ENCODE measurements at regions not wholly inside any gene's neighbourhood (a gene's known extent, or its start where the extent isn't known, plus 50 kb on each side); places are given as distances from the start of the nearest gene placed in this dataset.

- no peak for DNase-seq
Measured at GRCh38 chr20:34163307-34163706, 51.3 kb upstream of the EIF2S2 start.

DNA sequence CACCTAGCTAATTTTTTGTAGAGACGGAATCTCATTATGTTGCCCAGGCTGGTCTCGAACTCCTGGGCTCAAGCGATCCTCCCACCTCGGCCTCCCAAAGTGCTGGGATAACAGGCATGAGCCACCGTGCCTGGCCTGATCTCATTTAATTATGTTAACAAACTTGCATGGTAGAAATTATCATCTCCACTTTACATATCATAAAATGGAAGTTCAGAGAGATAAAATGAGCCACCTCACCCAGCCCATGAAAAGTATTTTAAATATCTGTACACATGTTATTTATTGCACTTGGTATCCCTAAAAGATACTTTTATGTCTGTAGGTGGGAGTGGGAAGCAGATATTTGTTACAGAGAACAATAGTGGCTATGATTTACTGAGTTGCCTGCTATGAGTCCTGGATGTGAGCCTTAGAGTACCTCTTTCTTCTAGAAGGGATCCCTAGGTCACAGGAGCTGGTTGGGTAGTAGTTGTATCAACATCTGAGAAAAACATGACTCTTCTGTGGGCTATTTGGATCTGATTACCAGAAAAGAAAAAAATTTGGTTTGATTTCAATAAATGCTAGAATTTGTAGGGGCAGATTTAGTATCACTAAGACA, 52.4 kb upstream of the EIF2S2 start:
- no peak for DNase-seq

DNA sequence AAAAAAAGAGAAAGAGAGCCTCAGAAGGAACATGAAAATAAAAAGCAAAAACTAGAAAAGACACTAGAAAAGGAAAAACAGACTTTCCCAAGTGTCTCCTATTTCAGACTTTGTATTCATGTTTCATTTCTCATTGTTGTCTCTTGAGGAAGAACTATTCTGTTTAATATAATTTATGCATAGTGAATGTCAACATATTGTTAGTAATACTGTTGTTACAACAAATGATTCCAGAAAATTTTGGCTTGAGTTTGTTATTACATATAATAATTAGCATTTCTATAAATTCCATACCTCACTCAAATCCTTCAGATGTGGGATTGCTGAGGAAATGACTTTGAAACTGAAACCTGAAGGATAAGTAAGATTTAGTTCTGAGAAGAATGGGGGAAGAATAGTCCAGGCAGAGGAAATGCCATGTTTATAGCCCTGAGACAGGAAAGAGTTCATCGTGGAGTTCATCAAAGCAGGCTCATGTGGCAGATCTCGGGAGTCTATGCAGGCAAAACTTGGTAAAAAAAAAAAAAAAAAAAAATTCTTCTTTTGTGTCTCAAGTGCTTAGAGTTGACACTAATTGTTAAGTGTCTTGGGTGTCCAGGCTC, 53.1 kb upstream of the EIF2S2 start:
- no peak for DNase-seq

DNA sequence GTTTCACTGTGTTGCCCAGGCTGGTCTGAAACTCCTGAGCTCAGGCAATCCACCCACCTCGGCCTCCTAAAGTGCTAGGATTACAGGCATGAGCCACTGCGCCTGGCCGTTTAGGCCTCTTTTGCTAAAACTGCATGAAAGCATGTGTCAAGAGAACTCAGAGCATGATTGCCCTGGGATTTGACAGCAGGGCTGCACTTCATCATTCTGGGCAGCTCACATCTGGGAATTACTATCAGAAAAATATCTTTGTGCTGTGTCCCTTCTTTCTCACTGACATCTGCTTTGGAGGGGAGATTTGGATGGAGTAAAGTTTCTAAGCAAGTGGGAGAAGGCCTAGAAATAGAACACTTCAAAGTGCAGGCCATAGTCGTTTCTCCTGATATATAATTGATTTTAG, 59.6 kb upstream of the EIF2S2 start:
- DNase-seq = no peak

GRCh38 chr20:34172926-34173325, 60.9 kb upstream of the EIF2S2 start:
- no peak for DNase-seq

- no peak for DNase-seq
Measured at GRCh38 chr20:34175079-34175478, 63.0 kb upstream of the EIF2S2 start.

- no peak for DNase-seq
Measured at GRCh38 chr20:34175879-34176278, 63.8 kb upstream of the EIF2S2 start.

- no peak for DNase-seq
Measured at GRCh38 chr20:34177052-34177451, 64.2 kb upstream of the ASIP start.

- peak; percentile 11 for DNase-seq
Measured at GRCh38 chr20:34179637-34180360, 61.4 kb upstream of the ASIP start.

DNA sequence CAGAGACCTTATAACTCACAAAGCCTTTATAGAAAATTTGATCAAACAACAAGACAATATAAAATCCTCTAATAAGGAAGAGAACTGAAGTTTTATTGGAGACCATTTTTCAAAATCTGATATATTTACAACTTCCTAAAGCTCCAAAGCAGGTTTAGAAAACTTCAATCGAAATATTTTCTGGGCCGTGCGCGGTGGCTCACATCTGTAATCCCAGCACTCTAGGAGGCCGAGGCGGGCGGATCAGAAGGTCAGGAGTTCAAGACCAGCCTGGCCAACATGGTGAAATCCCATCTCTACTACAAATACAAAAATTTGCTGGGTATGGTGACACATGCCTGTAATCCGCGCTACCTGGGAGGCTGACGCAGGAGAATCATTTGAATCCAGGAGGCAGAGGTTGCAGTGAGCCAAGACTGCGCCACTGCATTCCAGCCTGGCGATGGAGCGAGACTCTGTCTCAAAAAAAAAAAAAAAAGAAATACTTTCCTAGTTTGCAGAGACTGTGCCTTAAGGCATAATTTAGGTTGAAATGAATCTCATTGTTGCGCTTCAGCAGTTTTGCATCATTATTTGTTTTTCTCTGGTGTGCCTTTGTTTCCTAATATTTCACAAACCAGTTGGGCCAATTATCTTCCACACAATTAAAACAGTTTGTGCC, 60.6 kb upstream of the ASIP start:
- no peak for DNase-seq

DNA sequence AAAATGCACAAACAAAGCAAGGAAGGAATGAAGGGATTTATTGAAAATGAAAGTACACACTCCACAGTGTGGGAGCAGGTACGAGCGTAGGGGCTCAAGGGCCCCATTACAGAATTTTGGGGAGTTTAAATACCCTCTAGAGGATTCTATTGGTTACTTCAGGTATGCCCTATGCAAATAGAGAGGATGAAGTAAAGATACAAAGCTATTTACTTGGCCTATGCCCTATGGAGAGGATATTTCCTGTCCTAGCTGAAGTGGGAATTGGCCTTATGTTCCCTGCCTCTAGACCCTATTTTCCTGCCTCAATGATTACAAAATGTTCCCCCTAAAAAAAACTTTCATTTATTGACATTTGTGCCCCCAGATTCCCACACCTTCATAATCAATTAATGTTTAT, 59.7 kb upstream of the ASIP start:
- DNase-seq = no peak

DNA sequence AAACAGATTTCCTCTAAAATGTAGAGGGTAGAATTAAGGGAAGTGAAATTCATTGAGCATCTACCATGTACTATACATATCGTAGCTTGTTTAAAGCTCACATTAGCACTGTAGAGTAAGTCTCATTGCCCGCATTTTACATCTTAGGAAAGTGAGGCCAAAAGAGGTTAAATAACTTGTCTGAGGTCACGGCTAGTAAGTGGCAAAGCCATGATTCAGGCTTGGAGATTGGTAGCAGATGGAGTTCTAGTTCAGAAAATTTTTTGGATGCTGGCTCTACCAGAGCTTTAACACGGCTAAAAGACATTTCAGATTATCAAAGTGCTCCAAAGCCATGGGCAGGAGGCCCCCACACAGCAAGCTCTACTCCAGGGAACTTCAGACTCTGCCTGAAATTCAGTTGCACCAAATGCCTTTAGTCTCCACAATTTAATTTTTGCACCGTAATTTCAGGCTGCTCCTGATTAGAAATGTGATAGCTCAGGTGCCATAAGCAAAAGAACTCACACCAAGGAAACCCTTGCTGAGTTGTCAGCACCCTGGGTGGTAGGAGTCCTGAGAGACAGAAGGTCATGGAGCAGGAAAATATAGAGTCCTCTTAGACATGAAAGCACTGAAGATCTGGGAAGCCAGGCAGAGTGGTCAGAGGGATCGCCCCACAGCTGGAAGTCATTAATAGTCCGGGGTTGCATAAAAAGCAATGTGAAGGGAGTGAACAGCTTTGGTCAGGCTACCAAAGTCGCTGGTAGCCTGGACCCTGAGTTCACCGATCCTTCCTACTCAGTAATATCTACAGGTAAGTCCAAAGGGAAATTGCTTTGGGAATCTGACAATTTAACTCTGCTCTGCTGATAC, 55.2 kb upstream of the ASIP start:
- no peak for DNase-seq

DNA sequence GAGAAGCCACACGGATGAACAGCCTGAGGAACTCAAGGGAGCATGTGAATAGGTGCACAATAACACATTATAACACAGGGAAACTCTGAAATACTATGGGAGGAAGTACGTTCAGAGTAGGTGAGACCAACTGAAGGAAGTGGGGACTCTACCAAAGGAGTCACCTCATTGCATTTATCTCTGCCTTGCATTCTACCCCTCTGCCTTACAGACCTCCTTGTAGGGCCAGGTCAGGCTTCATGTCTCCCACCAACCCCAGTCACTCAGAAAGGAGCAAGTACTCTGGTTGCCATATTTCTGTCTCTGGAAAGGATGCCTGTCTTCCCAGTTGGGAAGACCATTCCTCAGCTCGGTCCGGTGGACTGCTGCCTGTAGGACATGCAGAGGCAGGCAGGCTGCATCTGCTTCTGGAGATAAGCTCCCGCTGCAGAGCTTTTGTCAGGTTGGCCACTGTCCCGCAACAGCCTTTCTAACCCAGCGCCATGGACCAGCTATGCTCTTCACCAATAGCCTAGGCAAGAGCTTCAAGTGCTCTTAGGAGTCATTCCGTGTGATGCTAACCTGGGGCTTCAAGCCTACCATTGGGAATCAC, 51.6 kb upstream of the ASIP start:
- DNase-seq = peak; percentile 6

- no peak for DNase-seq
Measured at GRCh38 chr20:34190262-34190661, 51.0 kb upstream of the ASIP start.

DNA sequence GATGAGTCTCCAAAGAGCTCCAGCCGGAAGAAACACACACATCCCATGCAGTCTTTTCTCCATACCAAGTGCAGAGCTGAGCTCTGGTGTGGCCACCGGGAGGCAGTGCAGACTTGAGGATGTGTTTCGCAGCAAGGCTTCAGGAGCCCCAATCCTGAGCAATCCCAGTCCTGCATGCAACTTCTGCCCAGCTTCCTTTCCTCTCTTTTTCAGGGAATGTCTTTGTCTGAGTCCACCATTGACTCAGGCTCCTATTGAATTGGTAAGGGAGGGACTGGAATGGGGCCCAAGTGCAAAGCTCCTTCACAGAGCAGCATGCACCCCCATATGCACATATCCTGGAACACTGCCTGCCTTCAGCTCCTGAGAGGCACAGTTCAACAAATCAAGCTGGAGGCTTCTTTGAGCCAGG, 50.5 kb upstream of the ASIP start:
- peak; percentile 71 for DNase-seq
